ENCODE measurements at regions not wholly inside any gene's neighbourhood (a gene's known extent, or its start where the extent isn't known, plus 50 kb on each side); places are given as distances from the start of the nearest gene placed in this dataset.

- no peaks in the 10 kb centered on the region for H3K79me2 ChIP-seq (ENCODE audit: control insufficient read depth in 1 of 2, insufficient read depth in 2 of 2, low read length in 2 of 2)
- no peaks in the 10 kb centered on the region for H4K20me1 ChIP-seq (replicated peaks in 1 of 2; ENCODE audit: control insufficient read depth in 1 of 2, insufficient read depth in 2 of 2, low read length in 2 of 2)
- no peaks in the 10 kb centered on the region for H3K79me1 ChIP-seq (ENCODE audit: low read depth, low read length)
- no peak overlapping the region for H3K18ac ChIP-seq (ENCODE audit: extremely low read depth, low read length)
- no peak overlapping the region for H3K14ac ChIP-seq (ENCODE audit: insufficient read length)
- no peak overlapping the region for H3K4ac ChIP-seq (replicated peaks; ENCODE audit: insufficient read length, low read depth, low read length)
- H3K4me3 ChIP-seq (ENCODE audit: extremely low read depth in 1 of 4, insufficient read depth in 2 of 4, low read depth in 3 of 4, low read length in 4 of 4): no peak overlapping the region
- no peaks in the 10 kb centered on the region for H3K9me3 ChIP-seq (ENCODE audit: insufficient read depth in 2 of 2, low read depth in 1 of 2, low read length in 1 of 2)
- no peak overlapping the region for H3K4me2 ChIP-seq (ENCODE audit: insufficient read depth in 1 of 2, low read depth in 2 of 2, low read length in 2 of 2)
- no peaks in the 10 kb centered on the region for H3K23me2 ChIP-seq (ENCODE audit: low read depth, low read length)
- no peak overlapping the region for H2BK120ac ChIP-seq (replicated peaks; ENCODE audit: low read depth, low read length)
- ChIA-PET CTCF (ENCODE audit: partially characterized antibody) (no interaction called here), POLR2A (ENCODE audit: partially characterized antibody) (no interaction called here)
- no peak overlapping the region for H3K9ac ChIP-seq (replicated peaks in 1 of 4; ENCODE audit: extremely low read depth in 1 of 4, low read depth in 3 of 4, low read length in 3 of 4)
- FAIRE-seq (no peak), DNase-seq (ENCODE audit: low read depth in 1 of 2, low spot score in 2 of 2) (no peak)
- H2BK12ac ChIP-seq (ENCODE audit: low read depth, low read length): no peak overlapping the region
- H3K56ac ChIP-seq (replicated peaks; ENCODE audit: insufficient read length, low read depth, low read length): no peak overlapping the region
- H3K36me3 ChIP-seq (ENCODE audit: control insufficient read depth in 2 of 4, insufficient read depth in 4 of 4, low read length in 3 of 4): no peaks in the 10 kb centered on the region
- H4K8ac ChIP-seq (ENCODE audit: extremely low read depth, insufficient read depth, low read length): no peak overlapping the region
- H3K27ac ChIP-seq (ENCODE audit: low read depth, low read length): no peak overlapping the region
- H4K5ac ChIP-seq (ENCODE audit: insufficient read length, low read depth, low read length): no peak overlapping the region
- no peak overlapping the region for H2BK20ac ChIP-seq (ENCODE audit: low read length)
- H2AK5ac ChIP-seq (ENCODE audit: low read depth, low read length): no peak overlapping the region
- H3K4me1 ChIP-seq (replicated peaks in 1 of 4; ENCODE audit: control insufficient read depth in 3 of 4, insufficient read depth in 4 of 4, low read length in 3 of 4): no peaks in the 10 kb centered on the region
- H4K91ac ChIP-seq (replicated peaks; ENCODE audit: insufficient read length, low read length): no peak overlapping the region
- H2BK15ac ChIP-seq (ENCODE audit: low read length): no peak overlapping the region
- no peak overlapping the region for H2BK5ac ChIP-seq (ENCODE audit: low read depth, low read length)
- H3K23ac ChIP-seq (ENCODE audit: insufficient read length): no peak overlapping the region
- H3K27me3 ChIP-seq (replicated peaks in 1 of 4; ENCODE audit: control insufficient read depth in 3 of 4, extremely low read depth in 1 of 4, insufficient read depth in 3 of 4, low read length in 3 of 4): no peaks in the 10 kb centered on the region
- 100% methylated on average over 2 of the region's 2 CpGs; no CpG with 5 or more reads in 1 of the 2 experiments for WGBS, 2 experiments (ENCODE audit: extremely low coverage in 1 of 2, insufficient coverage in 1 of 2, insufficient read length in 1 of 2, insufficient replicate concordance in 2 of 2, low coverage in 1 of 2, low lambda C conversion rate in 2 of 2, missing lambda C conversion rate in 1 of 2)
- H2AFZ ChIP-seq (ENCODE audit: low read length): no peak overlapping the region
- TF ChIP-seq YY1 (IDR thresholded peaks at IDR 0.05; ENCODE audit: low read depth, low read length): no peak
- no peak for TF ChIP-seq TEAD4 (IDR thresholded peaks at IDR 0.05; ENCODE audit: low read depth, low read length)
- TF ChIP-seq RAD21 (IDR thresholded peaks at IDR 0.05 in 1 of 2, conservative IDR thresholded peaks at IDR 0.05 in 1 of 2; ENCODE audit: low read depth in 2 of 2, low read length in 2 of 2): no peak
- TF ChIP-seq USF2 (IDR thresholded peaks at IDR 0.05; ENCODE audit: low read length): no peak
- no peak for TF ChIP-seq CBX8 (IDR thresholded peaks at IDR 0.05; ENCODE audit: borderline replicate concordance, low read depth, low read length)
- TF ChIP-seq EZH2 (IDR thresholded peaks at IDR 0.05; ENCODE audit: low read depth, low read length, severe bottlenecking): no peak
- no peak for TF ChIP-seq SP2 (IDR thresholded peaks at IDR 0.05; ENCODE audit: low read length)
- no peak for TF ChIP-seq E2F6 (IDR thresholded peaks at IDR 0.05)
Measured at GRCh38 chr3:22608721-22609120, 594.4 kb upstream of the UBE2E2 start.

Measured in H1 (cell line).